ENCODE measurements at regions not wholly inside any gene's neighbourhood (a gene's known extent, or its start where the extent isn't known, plus 50 kb on each side); places are given as distances from the start of the nearest gene placed in this dataset.

DNA sequence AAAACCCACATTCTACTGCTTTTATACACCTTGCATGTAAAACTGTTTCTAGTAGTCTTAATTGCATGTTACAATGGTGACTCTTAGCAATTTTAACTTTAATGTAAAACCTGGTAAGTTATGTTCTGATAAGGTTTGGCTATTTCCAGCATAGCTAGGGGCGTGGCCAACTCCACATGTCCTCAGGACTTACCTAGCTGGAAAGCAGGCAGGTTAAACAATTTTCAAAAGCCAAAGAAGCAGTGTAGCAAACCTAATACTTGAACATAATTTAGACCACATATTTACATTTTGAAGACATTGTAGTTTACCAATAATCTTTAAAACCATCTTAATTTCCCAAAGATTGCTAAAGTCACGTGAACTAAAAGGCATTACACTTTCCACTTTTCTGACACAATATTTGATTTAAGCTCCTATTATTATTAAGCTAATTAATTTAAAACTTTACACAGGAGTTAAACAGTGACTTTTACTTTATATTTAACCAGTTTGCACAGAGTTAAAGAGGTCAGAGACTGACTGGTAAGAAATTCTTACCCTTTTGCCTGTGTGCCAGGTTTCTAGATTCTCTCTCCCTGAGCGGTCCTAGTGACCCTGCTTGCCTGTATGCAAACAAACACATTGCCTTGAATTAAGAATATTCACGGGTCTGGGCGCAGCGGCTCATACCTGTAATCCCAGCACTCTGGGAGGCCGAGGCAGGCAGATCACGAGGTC is 88.2 kb downstream of the GLUD2 start:
- TF ChIP-seq, protein P1, sequence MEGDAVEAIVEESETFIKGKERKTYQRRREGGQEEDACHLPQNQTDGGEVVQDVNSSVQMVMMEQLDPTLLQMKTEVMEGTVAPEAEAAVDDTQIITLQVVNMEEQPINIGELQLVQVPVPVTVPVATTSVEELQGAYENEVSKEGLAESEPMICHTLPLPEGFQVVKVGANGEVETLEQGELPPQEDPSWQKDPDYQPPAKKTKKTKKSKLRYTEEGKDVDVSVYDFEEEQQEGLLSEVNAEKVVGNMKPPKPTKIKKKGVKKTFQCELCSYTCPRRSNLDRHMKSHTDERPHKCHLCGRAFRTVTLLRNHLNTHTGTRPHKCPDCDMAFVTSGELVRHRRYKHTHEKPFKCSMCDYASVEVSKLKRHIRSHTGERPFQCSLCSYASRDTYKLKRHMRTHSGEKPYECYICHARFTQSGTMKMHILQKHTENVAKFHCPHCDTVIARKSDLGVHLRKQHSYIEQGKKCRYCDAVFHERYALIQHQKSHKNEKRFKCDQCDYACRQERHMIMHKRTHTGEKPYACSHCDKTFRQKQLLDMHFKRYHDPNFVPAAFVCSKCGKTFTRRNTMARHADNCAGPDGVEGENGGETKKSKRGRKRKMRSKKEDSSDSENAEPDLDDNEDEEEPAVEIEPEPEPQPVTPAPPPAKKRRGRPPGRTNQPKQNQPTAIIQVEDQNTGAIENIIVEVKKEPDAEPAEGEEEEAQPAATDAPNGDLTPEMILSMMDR (IDR thresholded peaks at IDR 0.05): no peak
- TF ChIP-seq POLR2A (IDR thresholded peaks at IDR 0.05): no peak

Measured in ovary (tissue), 3 donors.